ENCODE measurements at regions not wholly inside any gene's neighbourhood (a gene's known extent, or its start where the extent isn't known, plus 50 kb on each side); places are given as distances from the start of the nearest gene placed in this dataset.

DNA sequence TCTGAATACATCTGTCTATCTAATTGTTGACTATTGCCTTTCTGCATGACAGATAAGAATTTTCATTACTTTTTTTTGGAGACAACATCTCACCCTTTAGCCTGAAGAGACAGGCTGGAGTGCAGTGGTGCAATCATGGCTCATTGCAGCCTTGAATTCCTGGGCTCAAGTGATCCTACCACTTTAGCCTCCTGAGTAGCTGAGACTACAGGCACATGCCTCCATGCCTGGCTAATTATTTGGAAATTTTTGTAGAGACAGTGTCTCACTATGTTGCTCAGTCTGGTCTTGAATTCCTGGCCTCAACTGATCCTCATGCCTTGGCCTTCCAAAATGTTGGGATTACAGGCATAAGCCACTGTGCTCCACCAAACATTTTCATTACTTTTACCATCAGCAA, 99.8 kb upstream of the ELAC2 start:
- no peaks in the 10 kb centered on the region for H3K9me3 ChIP-seq (ENCODE audit: control insufficient read depth, insufficient read depth, low read length)

DNA sequence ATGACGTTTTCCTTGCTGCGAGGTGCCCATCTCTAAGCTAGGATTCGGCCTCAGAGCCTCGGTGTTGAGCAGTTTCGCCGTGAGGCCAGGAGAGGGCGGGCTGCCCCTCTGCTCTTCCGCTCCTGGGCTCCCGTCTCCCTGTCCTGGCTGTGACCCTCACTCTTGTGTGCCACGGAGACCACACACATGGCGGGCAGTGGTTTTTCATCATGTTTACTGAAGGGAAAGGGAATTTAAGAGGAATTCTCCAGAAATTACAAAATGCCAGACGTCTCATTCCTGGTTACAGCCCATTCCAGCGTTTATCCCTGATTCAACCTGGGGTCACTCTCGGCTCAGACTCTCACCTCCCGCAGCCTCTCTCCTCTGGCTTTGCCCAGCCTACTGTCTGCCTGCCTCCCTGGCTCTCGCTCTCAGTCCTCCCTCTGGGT, 96.8 kb upstream of the ELAC2 start:
- no peaks in the 10 kb centered on the region for H3K36me3 Mint-ChIP-seq

More for the DNA sequence above, 99.8 kb upstream of the ELAC2 start:
- DNase-seq, result no peak
- Mint-ChIP-seq H3K4me1 (no peaks in the 10 kb centered on the region), H3K9me3 (peaks cover 0 to 3% of the 10 kb centered on the region in 2 donors), H3K27me3 (ENCODE audit: low read depth in 2 of 2) (peaks cover 0 to 7% of the 10 kb centered on the region in 2 donors), H3K4me3 (no peak overlapping the region), H3K27ac (no peak overlapping the region), H3K36me3 (no peaks in the 10 kb centered on the region)
- Histone ChIP-seq H3K27ac (ENCODE audit: low read length) (no peak overlapping the region), H3K36me3 (ENCODE audit: control insufficient read depth, insufficient read depth, low read length) (no peaks in the 10 kb centered on the region), H3K27me3 (ENCODE audit: control insufficient read depth, insufficient read depth, low read length) (no peaks in the 10 kb centered on the region), H3K4me3 (ENCODE audit: low read length) (no peak overlapping the region), H3K4me1 (ENCODE audit: control insufficient read depth, insufficient read depth, low read length) (no peaks in the 10 kb centered on the region)
- no peak for ATAC-seq
- intact Hi-C loops (cut with micrococcal nuclease), result no loop called here
- TF ChIP-seq, protein P1, sequence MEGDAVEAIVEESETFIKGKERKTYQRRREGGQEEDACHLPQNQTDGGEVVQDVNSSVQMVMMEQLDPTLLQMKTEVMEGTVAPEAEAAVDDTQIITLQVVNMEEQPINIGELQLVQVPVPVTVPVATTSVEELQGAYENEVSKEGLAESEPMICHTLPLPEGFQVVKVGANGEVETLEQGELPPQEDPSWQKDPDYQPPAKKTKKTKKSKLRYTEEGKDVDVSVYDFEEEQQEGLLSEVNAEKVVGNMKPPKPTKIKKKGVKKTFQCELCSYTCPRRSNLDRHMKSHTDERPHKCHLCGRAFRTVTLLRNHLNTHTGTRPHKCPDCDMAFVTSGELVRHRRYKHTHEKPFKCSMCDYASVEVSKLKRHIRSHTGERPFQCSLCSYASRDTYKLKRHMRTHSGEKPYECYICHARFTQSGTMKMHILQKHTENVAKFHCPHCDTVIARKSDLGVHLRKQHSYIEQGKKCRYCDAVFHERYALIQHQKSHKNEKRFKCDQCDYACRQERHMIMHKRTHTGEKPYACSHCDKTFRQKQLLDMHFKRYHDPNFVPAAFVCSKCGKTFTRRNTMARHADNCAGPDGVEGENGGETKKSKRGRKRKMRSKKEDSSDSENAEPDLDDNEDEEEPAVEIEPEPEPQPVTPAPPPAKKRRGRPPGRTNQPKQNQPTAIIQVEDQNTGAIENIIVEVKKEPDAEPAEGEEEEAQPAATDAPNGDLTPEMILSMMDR (IDR thresholded peaks at IDR 0.05), result no peak

GRCh38 chr17:13113821-13114525, 96.1 kb upstream of the ELAC2 start:
- peaks cover 0 to 4% of the 10 kb centered on the region in 2 donors for H3K27me3 Mint-ChIP-seq (ENCODE audit: low read depth in 2 of 2)
- no peak overlapping the region for H3K4me3 ChIP-seq (ENCODE audit: low read length)
- H3K4me3 Mint-ChIP-seq, result no peak overlapping the region
- no peaks in the 10 kb centered on the region for H3K9me3 ChIP-seq (ENCODE audit: control insufficient read depth, insufficient read depth, low read length)
- H3K9me3 Mint-ChIP-seq, result no peaks in the 10 kb centered on the region
- H3K4me1 ChIP-seq (ENCODE audit: control insufficient read depth, insufficient read depth, low read length), result no peaks in the 10 kb centered on the region
- H3K27ac Mint-ChIP-seq, result no peak overlapping the region
- no peak overlapping the region for H3K27ac ChIP-seq (ENCODE audit: low read length)
- H3K27me3 ChIP-seq (ENCODE audit: control insufficient read depth, insufficient read depth, low read length), result no peaks in the 10 kb centered on the region
- ATAC-seq, result no peak
- DNase-seq, result no peak
- 81% methylated on average over 16 of the region's 16 CpGs for WGBS (ENCODE audit: insufficient coverage)
- intact Hi-C loops (cut with micrococcal nuclease), result no loop called here
- H3K36me3 Mint-ChIP-seq, result no peaks in the 10 kb centered on the region
- TF ChIP-seq, protein P1 (IDR thresholded peaks at IDR 0.05), result no peak
- no peaks in the 10 kb centered on the region for H3K36me3 ChIP-seq (ENCODE audit: control insufficient read depth, insufficient read depth, low read length)
- H3K4me1 Mint-ChIP-seq, result no peaks in the 10 kb centered on the region

More for the DNA sequence above, 96.8 kb upstream of the ELAC2 start:
- Mint-ChIP-seq H3K4me3 (no peak overlapping the region), H3K27ac (no peak overlapping the region), H3K4me1 (no peaks in the 10 kb centered on the region), H3K9me3 (no peaks in the 10 kb centered on the region), H3K27me3 (ENCODE audit: low read depth in 2 of 2) (peaks cover 0 to 4% of the 10 kb centered on the region in 2 donors)
- no peaks in the 10 kb centered on the region for H3K4me1 ChIP-seq (ENCODE audit: control insufficient read depth, insufficient read depth, low read length)
- 21% methylated on average over 16 of the region's 16 CpGs for WGBS (ENCODE audit: insufficient coverage)
- no peak overlapping the region for H3K27ac ChIP-seq (ENCODE audit: low read length)
- H3K4me3 ChIP-seq (ENCODE audit: low read length), result no peak overlapping the region
- H3K9me3 ChIP-seq (ENCODE audit: control insufficient read depth, insufficient read depth, low read length), result no peaks in the 10 kb centered on the region
- TF ChIP-seq, protein P1 (IDR thresholded peaks at IDR 0.05), result peak; percentile 14
- no peaks in the 10 kb centered on the region for H3K27me3 ChIP-seq (ENCODE audit: control insufficient read depth, insufficient read depth, low read length)
- intact Hi-C loops (cut with micrococcal nuclease), result no loop called here
- ATAC-seq (no peak), DNase-seq (peak in 1 of 2 donors; percentile 9)
- H3K36me3 ChIP-seq (ENCODE audit: control insufficient read depth, insufficient read depth, low read length), result no peaks in the 10 kb centered on the region

Data from natural killer cell (primary cell).